Karpas-422 (cell line): ENCODE measurements at regions not wholly inside any gene's neighbourhood (a gene's known extent, or its start where the extent isn't known, plus 50 kb on each side); places are given as distances from the start of the nearest gene placed in this dataset.

ENCODE experiments used
- DNase-seq: peaks from one replicate; pipeline ENCODE4 v3.0.0-alpha.2; 2015
- H2AFZ ChIP-seq: fragments of 200-600 bp; sonication (generic); 2 replicates; pipeline ENCODE4 v1.6.1; 2014; ENCODE audit warnings: antibody characterized with exemption, low read length, mixed read lengths
- H3K27ac ChIP-seq: fragments of 200-600 bp; sonication (generic); 2 replicates; pipeline ENCODE4 v1.5.1; 2014; ENCODE audit warnings: mild to moderate bottlenecking, low read length, moderate library complexity
- H3K27me3 ChIP-seq: fragments of 200-600 bp; sonication (generic); 2 replicates; pipeline ENCODE4 v1.6.1; 2014; ENCODE audit warnings: low read length, mixed read lengths
- H3K36me3 ChIP-seq: fragments of 200-600 bp; sonication (generic); 2 replicates; pipeline ENCODE4 v1.6.1; 2014; ENCODE audit warnings: low read length, mixed read lengths; ENCODE audit not compliant: insufficient read depth
- H3K4me1 ChIP-seq: fragments of 200-600 bp; sonication (generic); 2 replicates; pipeline ENCODE4 v1.6.1; 2014; ENCODE audit warnings: mild to moderate bottlenecking, low read length, mixed read lengths
- H3K4me2 ChIP-seq: fragments of 200-600 bp; sonication (generic); 2 replicates; pipeline ENCODE4 v1.6.1; 2014; ENCODE audit warnings: low read length, low read depth, mild to moderate bottlenecking; ENCODE audit not compliant: poor library complexity, severe bottlenecking
- H3K4me3 ChIP-seq: fragments of 200-600 bp; sonication (generic); 2 replicates; pipeline ENCODE4 v1.5.1; 2014; ENCODE audit warnings: mild to moderate bottlenecking, antibody characterized with exemption, low read length, mixed read lengths
- H3K79me2 ChIP-seq: fragments of 200-600 bp; sonication (generic); 2 replicates; pipeline ENCODE4 v1.6.1; 2014; ENCODE audit warnings: mild to moderate bottlenecking, low read length, mixed read lengths
- H3K9ac ChIP-seq: fragments of 200-600 bp; sonication (generic); 2 replicates; pipeline ENCODE4 v1.6.0; 2014; ENCODE audit warnings: low read length
- H3K9me2 ChIP-seq: fragments of 200-600 bp; sonication (generic), shearing (Covaris generic); replicated peaks from 2 replicates; pipeline ENCODE4 v1.6.0; 2014; ENCODE audit warnings: mild to moderate bottlenecking, low read length, moderate library complexity; ENCODE audit not compliant: insufficient read depth
- H3K9me3 ChIP-seq: fragments of 300-700, 200-600 bp; sonication (generic); 2 replicates; pipeline ENCODE4 v1.6.1; 2014; ENCODE audit warnings: low read length, mixed read lengths
- H4K20me1 ChIP-seq: fragments of 200-600 bp; sonication (generic); 2 replicates; pipeline ENCODE4 v1.6.1; 2014; ENCODE audit warnings: mild to moderate bottlenecking, antibody characterized with exemption, low read length, low read depth; ENCODE audit not compliant: insufficient read depth

DNA sequence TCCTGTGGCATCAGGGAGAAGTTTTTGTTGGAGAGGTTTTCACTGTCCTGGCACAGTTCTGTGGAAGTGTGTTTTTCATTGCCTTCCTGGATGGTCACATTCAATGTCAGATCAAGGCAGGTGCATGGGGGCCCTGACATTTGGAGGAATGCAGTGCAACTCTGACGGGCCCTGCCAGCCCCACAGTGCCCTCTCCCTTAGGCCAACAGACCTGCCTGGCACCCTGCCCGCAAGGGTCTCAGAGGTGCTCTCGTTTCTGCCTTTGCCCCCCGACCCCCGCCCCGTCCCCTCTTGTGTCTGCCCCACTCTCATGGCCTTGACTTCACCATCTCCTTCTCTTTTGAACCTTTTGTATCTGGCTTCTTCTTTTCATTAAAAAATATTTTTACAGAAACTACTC, 257.2 kb upstream of the HDAC4 start:
- no peak overlapping the region for H3K27ac ChIP-seq
- no peaks in the 10 kb centered on the region for H3K36me3 ChIP-seq
- H3K9me2 ChIP-seq = no peaks in the 10 kb centered on the region
- no peak overlapping the region for H3K4me3 ChIP-seq
- H2AFZ ChIP-seq = no peak overlapping the region
- no peak overlapping the region for H3K9ac ChIP-seq
- H3K4me2 ChIP-seq = no peak overlapping the region
- no peaks in the 10 kb centered on the region for H3K9me3 ChIP-seq
- H4K20me1 ChIP-seq = no peaks in the 10 kb centered on the region
- DNase-seq = no peak
- H3K79me2 ChIP-seq = no peaks in the 10 kb centered on the region
- no peaks in the 10 kb centered on the region for H3K4me1 ChIP-seq
- H3K27me3 ChIP-seq = no peaks in the 10 kb centered on the region

DNA sequence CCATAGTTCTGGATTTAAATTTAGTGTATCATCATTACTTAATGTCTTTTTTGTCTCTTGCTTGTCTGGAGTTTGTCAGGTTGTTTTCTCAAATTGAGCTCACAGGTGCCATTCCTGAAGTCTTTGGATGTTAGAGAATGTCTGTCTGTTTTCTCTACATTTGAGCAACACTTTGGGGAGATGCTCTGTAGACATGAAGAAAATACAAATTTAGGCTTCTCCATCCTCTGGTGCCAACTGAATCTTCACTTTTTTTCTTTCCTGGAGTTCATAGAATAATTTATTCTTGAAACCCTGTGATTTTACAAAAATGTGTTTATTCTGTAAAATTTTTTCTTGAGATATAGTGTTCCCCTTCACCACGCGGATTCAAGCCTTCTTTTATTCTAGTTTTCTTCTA, 256.4 kb upstream of the HDAC4 start:
- no peak overlapping the region for H3K4me2 ChIP-seq
- H3K27ac ChIP-seq = no peak overlapping the region
- no peak overlapping the region for H3K9ac ChIP-seq
- H3K9me2 ChIP-seq = no peaks in the 10 kb centered on the region
- no peaks in the 10 kb centered on the region for H3K36me3 ChIP-seq
- H3K4me1 ChIP-seq = no peaks in the 10 kb centered on the region
- H3K79me2 ChIP-seq = no peaks in the 10 kb centered on the region
- no peak overlapping the region for H3K4me3 ChIP-seq
- no peak overlapping the region for H2AFZ ChIP-seq
- no peaks in the 10 kb centered on the region for H3K27me3 ChIP-seq
- no peak for DNase-seq
- H3K9me3 ChIP-seq = no peaks in the 10 kb centered on the region
- H4K20me1 ChIP-seq = no peaks in the 10 kb centered on the region

DNA sequence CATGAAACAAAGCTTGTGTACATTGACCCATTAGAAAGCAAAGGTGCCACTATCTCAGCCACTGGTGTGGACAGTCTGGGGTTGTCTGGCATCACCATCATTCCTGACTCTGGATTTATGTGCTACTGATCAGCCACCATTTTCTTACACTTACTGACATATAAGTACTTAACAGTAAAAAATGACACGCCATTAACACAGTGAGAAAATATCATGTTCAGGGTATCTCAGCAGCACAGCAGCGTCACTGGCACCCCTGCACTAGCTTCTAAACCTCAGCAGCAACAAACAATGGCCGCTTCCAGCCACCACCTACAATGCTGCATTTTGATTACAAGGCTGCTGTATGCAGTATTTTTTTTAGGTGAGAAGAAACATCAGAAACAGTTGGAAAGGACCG, 253.4 kb upstream of the HDAC4 start:
- no peaks in the 10 kb centered on the region for H3K9me3 ChIP-seq
- H2AFZ ChIP-seq = no peak overlapping the region
- H3K9me2 ChIP-seq = no peaks in the 10 kb centered on the region
- H3K79me2 ChIP-seq = no peaks in the 10 kb centered on the region
- H3K4me2 ChIP-seq = no peak overlapping the region
- H3K9ac ChIP-seq = no peak overlapping the region
- no peaks in the 10 kb centered on the region for H3K27me3 ChIP-seq
- no peaks in the 10 kb centered on the region for H4K20me1 ChIP-seq
- DNase-seq = no peak
- H3K4me3 ChIP-seq = no peak overlapping the region
- H3K27ac ChIP-seq = no peak overlapping the region
- no peaks in the 10 kb centered on the region for H3K4me1 ChIP-seq
- H3K36me3 ChIP-seq = no peaks in the 10 kb centered on the region

DNA sequence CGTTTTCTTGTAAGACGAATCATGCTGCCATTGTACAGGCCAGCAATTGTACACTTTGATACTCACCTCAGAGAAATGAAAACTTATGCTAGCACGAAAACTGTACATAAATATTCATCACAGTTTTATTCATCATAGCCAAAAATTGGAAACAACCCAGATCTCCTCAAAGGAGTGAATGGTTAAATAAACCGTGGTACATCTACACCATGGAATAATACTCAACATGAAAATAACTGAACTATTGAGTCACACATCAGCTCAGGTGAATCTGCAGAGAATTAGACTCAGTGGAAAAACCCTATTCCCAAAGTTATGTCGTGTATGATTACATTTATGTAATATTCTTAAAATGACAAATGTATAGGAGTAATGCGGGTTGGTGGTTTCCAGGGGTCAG, 251.0 kb upstream of the HDAC4 start:
- H3K9ac ChIP-seq = no peak overlapping the region
- H3K4me1 ChIP-seq = no peaks in the 10 kb centered on the region
- no peaks in the 10 kb centered on the region for H3K9me2 ChIP-seq
- no peaks in the 10 kb centered on the region for H3K9me3 ChIP-seq
- H3K4me3 ChIP-seq = no peak overlapping the region
- no peak overlapping the region for H3K27ac ChIP-seq
- no peak overlapping the region for H2AFZ ChIP-seq
- no peaks in the 10 kb centered on the region for H3K27me3 ChIP-seq
- H3K36me3 ChIP-seq = no peaks in the 10 kb centered on the region
- H3K4me2 ChIP-seq = no peak overlapping the region
- no peaks in the 10 kb centered on the region for H3K79me2 ChIP-seq
- no peaks in the 10 kb centered on the region for H4K20me1 ChIP-seq
- DNase-seq = no peak

GRCh38 chr2:239650674-239651073, 249.9 kb upstream of the HDAC4 start:
- H3K9ac ChIP-seq = no peak overlapping the region
- H3K4me3 ChIP-seq = no peak overlapping the region
- no peaks in the 10 kb centered on the region for H3K36me3 ChIP-seq
- H3K79me2 ChIP-seq = no peaks in the 10 kb centered on the region
- no peak overlapping the region for H3K27ac ChIP-seq
- no peak overlapping the region for H2AFZ ChIP-seq
- no peak overlapping the region for H3K4me2 ChIP-seq
- no peaks in the 10 kb centered on the region for H3K9me2 ChIP-seq
- DNase-seq = no peak
- no peaks in the 10 kb centered on the region for H4K20me1 ChIP-seq
- no peaks in the 10 kb centered on the region for H3K9me3 ChIP-seq
- no peaks in the 10 kb centered on the region for H3K4me1 ChIP-seq
- no peaks in the 10 kb centered on the region for H3K27me3 ChIP-seq

GRCh38 chr2:239649309-239649708, 248.5 kb upstream of the HDAC4 start:
- H3K79me2 ChIP-seq = no peaks in the 10 kb centered on the region

GRCh38 chr2:239648607-239649006, 247.8 kb upstream of the HDAC4 start:
- no peak for DNase-seq
- no peaks in the 10 kb centered on the region for H3K27me3 ChIP-seq

More at GRCh38 chr2:239649309-239649708, 248.5 kb upstream of the HDAC4 start:
- no peak overlapping the region for H2AFZ ChIP-seq
- no peak for DNase-seq
- H3K4me2 ChIP-seq = no peak overlapping the region
- no peaks in the 10 kb centered on the region for H3K9me3 ChIP-seq
- no peaks in the 10 kb centered on the region for H3K4me1 ChIP-seq
- no peaks in the 10 kb centered on the region for H4K20me1 ChIP-seq
- no peaks in the 10 kb centered on the region for H3K9me2 ChIP-seq
- no peak overlapping the region for H3K4me3 ChIP-seq
- H3K36me3 ChIP-seq = no peaks in the 10 kb centered on the region
- H3K27me3 ChIP-seq = no peaks in the 10 kb centered on the region
- no peak overlapping the region for H3K27ac ChIP-seq
- no peak overlapping the region for H3K9ac ChIP-seq

GRCh38 chr2:239647052-239647819, 246.4 kb upstream of the HDAC4 start:
- Histone ChIP-seq H2AFZ (no peak overlapping the region), H3K4me2 (no peak overlapping the region), H3K4me3 (no peak overlapping the region), H3K9me3 (peaks cover 9% of the 10 kb centered on the region), H3K27me3 (no peaks in the 10 kb centered on the region), H4K20me1 (no peaks in the 10 kb centered on the region), H3K36me3 (no peaks in the 10 kb centered on the region), H3K9me2 (no peaks in the 10 kb centered on the region), H3K4me1 (no peaks in the 10 kb centered on the region), H3K79me2 (no peaks in the 10 kb centered on the region), H3K27ac (no peak overlapping the region), H3K9ac (no peak overlapping the region)
- no peak for DNase-seq

More at GRCh38 chr2:239648607-239649006, 247.8 kb upstream of the HDAC4 start:
- H3K9me2 ChIP-seq = no peaks in the 10 kb centered on the region
- no peaks in the 10 kb centered on the region for H3K79me2 ChIP-seq
- no peaks in the 10 kb centered on the region for H3K4me1 ChIP-seq
- H3K36me3 ChIP-seq = no peaks in the 10 kb centered on the region
- peaks cover 6% of the 10 kb centered on the region for H3K9me3 ChIP-seq
- no peak overlapping the region for H2AFZ ChIP-seq
- H3K4me2 ChIP-seq = no peak overlapping the region
- H3K27ac ChIP-seq = no peak overlapping the region
- H3K4me3 ChIP-seq = no peak overlapping the region
- no peak overlapping the region for H3K9ac ChIP-seq
- no peaks in the 10 kb centered on the region for H4K20me1 ChIP-seq
